SJSA1 (cell line): ENCODE measurements at regions not wholly inside any gene's neighbourhood (a gene's known extent, or its start where the extent isn't known, plus 50 kb on each side); places are given as distances from the start of the nearest gene placed in this dataset.

ENCODE experiments used
- DNase-seq, 2 experiments: peaks; one replicate each; pipeline ENCODE4 v3.0.0-alpha.2; 2015 to 2020; ENCODE audit warnings: low spot score in 2 of 2, low read depth in 1 of 2
- H3K27ac ChIP-seq: fragments of 250-450 bp; sonication (Bioruptor Pico); 2 replicates; pipeline ENCODE4 v1.5.1; 2020; ENCODE audit warnings: mild to moderate bottlenecking, moderate library complexity
- H3K27me3 ChIP-seq: fragments of 250-450 bp; sonication (Bioruptor Pico); replicated peaks from 2 replicates; pipeline ENCODE4 v1.5.1; 2020; ENCODE audit warnings: mild to moderate bottlenecking, moderate library complexity
- H3K36me3 ChIP-seq: fragments of 250-450 bp; sonication (Bioruptor Pico); 2 replicates; pipeline ENCODE4 v1.5.1; 2020; ENCODE audit warnings: mild to moderate bottlenecking
- H3K4me1 ChIP-seq: fragments of 250-450 bp; sonication (Bioruptor Pico); replicated peaks from 2 replicates; pipeline ENCODE4 v1.6.1; 2021; ENCODE audit warnings: mild to moderate bottlenecking
- H3K4me3 ChIP-seq: fragments of 250-450 bp; sonication (Bioruptor Pico); 2 replicates; pipeline ENCODE4 v1.5.1; 2020; ENCODE audit warnings: mild to moderate bottlenecking
- H3K9me3 ChIP-seq: fragments of 250-450 bp; sonication (Bioruptor Pico); replicated peaks from 2 replicates; pipeline ENCODE4 v1.5.1; 2020; ENCODE audit warnings: mild to moderate bottlenecking

DNA sequence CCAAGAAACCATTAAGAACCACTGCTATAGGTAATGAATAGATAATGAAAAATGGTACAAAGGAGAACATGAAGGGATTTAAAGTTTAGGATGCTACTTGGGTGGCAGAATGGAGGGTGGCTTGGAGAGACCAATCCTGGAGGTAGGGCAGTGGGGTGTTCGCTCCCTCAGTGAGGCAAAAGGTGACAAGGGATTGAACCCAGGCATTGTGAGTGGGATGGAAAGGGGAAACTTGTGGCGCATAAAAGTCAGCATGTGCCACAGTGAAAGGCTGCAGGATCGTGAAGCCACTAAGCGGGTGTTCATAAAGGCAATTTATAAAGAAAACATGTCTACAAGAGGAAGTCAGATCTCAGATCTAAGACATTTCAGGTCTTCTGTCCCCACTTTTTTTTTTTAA is 76.7 kb upstream of the SLC38A2 start:
- Histone ChIP-seq H3K4me3 (no peak overlapping the region), H3K9me3 (peaks cover 3% of the 10 kb centered on the region; the same call in 1 of the 2 replicates), H3K27ac (no peak overlapping the region), H3K4me1 (no peaks in the 10 kb centered on the region), H3K27me3 (peaks cover 60% of the 10 kb centered on the region), H3K36me3 (no peaks in the 10 kb centered on the region)
- peak; percentile 68 to 91 for DNase-seq

DNA sequence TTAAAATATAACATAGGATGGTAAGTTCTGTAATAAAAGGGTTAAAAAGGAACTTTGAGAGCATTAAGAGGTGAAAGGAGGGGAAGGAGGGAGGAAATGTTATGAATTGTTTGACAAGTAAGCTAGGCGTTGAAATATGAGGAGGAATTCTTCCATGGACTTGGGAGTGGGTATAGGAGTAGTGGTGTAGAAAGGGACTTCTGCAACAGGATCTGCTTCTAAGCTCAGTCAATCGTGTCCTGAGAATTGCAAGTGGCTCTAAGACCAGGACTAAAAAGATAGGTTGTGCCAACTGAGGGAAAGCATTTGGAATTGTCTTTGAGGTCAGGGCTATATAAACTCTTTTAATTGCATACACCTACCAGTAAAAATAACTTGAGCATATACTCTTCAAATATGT is 74.1 kb upstream of the SLC38A2 start:
- DNase-seq, result peak; percentile 67 to 75
- H3K36me3 ChIP-seq, result no peaks in the 10 kb centered on the region
- no peaks in the 10 kb centered on the region for H3K4me1 ChIP-seq
- H3K27ac ChIP-seq, result no peak overlapping the region
- H3K27me3 ChIP-seq, result peaks cover 60% of the 10 kb centered on the region
- no peak overlapping the region for H3K4me3 ChIP-seq
- peaks cover 3% of the 10 kb centered on the region; the same call in 1 of the 2 replicates for H3K9me3 ChIP-seq

DNA sequence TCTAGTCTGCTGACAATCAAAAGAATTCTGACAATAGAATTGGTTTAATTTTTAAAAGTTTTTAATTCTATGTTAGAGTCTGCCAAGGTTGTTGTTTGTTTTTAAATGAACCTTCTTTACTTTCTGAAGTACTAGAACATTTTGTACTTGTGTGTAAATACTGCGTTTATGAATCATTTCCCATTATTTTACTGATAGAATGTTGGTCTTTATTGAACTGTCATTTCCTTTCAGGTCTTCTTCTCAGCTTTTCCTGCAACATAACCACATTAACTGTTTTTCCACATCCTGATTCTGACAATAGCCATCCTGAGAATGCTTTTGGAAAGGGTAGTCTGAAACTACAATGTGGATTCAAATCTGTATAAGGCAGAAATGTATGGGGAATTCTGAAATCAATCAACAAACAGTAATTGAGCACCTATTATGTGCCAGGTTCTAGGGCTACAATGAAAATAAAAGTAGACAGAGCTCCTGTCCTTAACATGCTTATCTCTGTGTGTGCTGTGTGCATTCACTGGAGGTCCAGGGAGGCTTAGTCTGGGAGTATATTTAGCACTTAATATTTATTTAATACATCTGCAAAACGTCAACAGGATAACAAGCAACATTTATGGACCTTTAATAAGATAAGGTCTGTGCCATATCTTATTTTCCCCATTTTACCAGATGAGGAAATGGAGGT is 73.1 kb upstream of the SLC38A2 start:
- DNase-seq, result peak; percentile 67 to 80
- no peak overlapping the region for H3K4me3 ChIP-seq
- H3K27ac ChIP-seq, result no peak overlapping the region
- H3K4me1 ChIP-seq, result no peaks in the 10 kb centered on the region
- peaks cover 59% of the 10 kb centered on the region for H3K27me3 ChIP-seq
- H3K36me3 ChIP-seq, result no peaks in the 10 kb centered on the region
- H3K9me3 ChIP-seq, result peaks cover 3% of the 10 kb centered on the region; the same call in 1 of the 2 replicates

DNA sequence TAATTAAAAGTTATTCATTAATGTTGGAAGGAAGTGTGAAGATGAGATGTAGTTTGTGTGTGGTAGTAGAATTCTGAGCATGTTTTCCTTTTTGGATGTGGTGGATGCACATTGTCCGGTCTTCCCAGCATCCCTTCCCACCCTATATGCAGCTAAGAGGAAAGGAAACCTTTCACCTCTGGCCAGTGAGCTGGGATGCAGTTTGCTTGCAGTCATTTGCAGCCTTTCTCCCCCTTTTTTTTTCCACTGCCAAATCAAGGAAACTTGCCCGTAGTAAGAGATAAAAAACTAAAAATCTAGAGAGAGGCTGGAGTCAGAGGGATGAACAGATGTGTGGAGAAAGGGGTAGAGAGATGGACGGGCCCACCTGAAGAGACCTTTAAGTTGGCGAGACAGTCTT is 72.5 kb upstream of the SLC38A2 start:
- Histone ChIP-seq H3K9me3 (0 out of 2 replicates have a peak, but pooled peaks cover 3% of the 10 kb centered on the region), H3K27me3 (peaks cover 53% of the 10 kb centered on the region), H3K4me3 (no peak overlapping the region), H3K36me3 (no peaks in the 10 kb centered on the region), H3K4me1 (no peaks in the 10 kb centered on the region), H3K27ac (no peak overlapping the region)
- DNase-seq, result peak in 1 of 2 experiments; percentile 83

DNA sequence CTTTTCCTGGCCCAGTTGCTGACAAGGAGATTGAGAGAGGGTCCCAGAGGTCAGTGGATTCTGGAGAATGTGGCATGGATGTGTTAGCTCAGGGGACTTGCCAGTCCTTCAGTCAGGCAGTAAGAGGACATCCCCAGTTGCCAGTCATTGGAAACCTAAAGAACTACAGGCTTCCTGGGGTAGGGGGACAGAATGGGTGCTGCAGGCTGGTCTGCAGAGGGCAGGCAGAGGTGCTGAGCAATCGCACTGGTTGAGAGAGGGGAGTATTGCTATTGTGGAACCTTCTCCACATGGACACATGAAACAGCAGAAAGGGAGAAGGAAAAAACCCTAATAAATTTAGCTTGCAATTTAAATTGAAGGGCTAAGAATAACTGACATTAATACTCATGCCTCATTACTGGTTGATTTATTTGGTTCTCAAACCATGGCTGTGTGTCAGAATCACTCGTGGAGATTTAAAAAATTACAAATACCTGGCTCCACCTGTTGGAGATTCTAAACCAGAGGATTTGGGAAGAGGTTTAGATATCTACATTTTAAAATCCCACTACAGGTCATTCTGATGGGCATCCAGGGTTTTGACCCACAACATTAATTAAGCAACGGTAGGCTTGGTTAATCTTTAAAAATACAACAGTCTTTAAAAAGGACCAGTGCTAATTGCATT is 71.2 kb upstream of the SLC38A2 start:
- Histone ChIP-seq H3K27ac (no peak overlapping the region), H3K4me1 (no peaks in the 10 kb centered on the region), H3K36me3 (no peaks in the 10 kb centered on the region), H3K9me3 (0 out of 2 replicates have a peak, but pooled peaks cover 3% of the 10 kb centered on the region), H3K4me3 (no peak overlapping the region), H3K27me3 (peaks cover 39% of the 10 kb centered on the region)
- DNase-seq, result no peak

DNA sequence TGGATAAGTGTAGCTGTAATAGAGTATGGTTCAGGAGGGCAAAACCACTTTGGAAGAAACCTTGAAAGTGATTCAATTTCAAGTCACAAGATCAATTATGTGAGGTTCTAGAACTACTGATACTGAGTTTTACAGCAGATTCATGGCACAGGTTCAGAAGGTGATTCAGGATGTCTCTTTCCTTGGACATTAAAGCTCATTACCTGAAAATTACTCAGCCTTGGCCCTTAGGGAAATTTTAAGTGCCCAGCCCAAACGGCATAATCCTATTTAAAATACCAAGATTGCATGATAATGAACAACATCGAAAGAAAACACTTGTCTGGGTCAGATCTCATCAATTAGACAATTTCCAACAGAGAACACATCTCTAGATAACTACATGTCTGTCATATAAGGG is 70.2 kb upstream of the SLC38A2 start:
- Histone ChIP-seq H3K4me3 (no peak overlapping the region), H3K27me3 (peaks cover 29% of the 10 kb centered on the region), H3K9me3 (0 out of 2 replicates have a peak, but pooled peaks cover under 1% of the 10 kb centered on the region), H3K36me3 (no peaks in the 10 kb centered on the region), H3K4me1 (no peaks in the 10 kb centered on the region; the same call in 1 of the 2 replicates), H3K27ac (no peak overlapping the region)
- DNase-seq, result no peak

DNA sequence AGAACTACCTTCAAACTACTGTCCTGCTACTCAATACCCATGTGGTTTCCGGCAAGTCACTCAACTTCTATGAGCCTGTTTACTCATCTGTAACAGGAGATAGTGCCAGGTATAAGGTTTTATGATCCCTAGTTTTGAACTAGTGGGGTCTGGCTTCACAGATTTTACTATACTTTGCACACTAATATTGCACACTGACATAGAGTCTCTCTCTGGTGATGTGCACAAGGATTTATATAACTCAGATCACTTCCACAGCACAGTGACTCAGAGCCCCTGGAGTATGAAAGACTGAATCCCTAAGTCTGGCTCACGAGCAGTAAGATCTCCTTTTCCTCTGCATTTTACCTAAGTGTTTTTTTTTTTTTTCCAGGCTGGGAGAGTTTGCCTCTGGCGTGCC is 69.7 kb upstream of the SLC38A2 start:
- no peak for DNase-seq
- Histone ChIP-seq H3K36me3 (no peaks in the 10 kb centered on the region), H3K27ac (no peak overlapping the region), H3K27me3 (peaks cover 24% of the 10 kb centered on the region), H3K9me3 (no peaks in the 10 kb centered on the region), H3K4me1 (no peaks in the 10 kb centered on the region; the same call in 1 of the 2 replicates), H3K4me3 (no peak overlapping the region)

DNA sequence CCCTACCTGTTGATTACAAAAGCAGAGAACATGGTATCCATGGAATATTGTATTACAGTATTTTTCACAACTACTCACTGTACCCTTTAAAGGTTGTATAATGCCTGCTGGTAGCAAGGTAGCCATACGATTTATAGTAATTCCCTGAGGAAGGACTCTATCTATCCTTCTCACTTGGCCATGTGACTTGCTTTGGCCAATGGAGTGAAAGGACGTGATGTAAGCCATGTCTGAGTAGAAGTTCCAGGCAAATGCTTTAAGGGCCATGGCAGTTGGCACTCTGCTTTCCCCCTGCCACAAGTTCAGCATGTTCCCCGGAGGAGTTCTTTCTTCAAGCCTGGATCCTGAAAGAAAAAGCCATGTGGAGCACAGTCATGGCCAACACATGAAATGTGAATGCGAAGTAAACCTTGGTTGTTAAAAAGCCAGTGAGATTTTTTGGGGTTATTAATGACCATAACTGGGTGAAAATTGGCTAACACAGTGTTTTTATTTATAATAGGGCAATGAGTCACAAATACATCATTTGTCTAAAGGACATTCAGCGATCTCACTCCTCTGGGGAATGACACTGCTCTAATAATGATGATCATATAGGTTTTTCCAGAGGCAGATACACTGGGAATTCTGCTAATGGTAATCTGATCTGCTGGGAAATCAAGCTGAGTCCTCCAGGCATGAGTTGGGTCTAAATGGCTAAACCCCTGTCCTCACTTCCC is 67.4 kb upstream of the SLC38A2 start:
- DNase-seq, result no peak

DNA sequence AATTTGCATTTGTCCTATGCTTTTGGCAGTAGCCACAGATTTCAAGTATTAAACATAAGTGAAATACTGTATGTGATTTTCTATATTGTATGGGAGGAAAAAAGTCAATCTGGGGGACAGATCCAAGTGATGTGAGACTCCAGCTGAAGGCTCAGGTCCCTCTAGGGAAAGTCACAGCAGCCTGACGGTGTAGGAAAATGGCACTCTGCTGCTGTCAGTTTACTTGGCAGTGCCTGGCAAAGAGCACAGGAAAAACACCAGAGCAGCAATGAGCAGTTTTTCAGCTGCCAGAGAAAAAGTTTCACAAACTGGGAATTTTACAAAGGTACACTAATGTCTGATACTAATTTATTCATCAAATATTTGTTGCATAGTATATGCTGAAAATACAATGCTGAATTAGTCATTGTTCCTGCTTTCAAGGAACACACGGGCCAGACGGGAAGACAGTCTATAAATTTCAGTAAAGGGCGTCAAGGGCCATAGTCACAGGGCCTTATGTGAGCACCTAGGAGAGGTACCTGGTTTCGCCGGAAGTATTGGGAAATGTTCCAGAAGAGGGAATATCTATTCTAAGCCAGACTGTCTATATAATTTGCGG is 66.2 kb upstream of the SLC38A2 start:
- Histone ChIP-seq H3K27me3 (no peaks in the 10 kb centered on the region), H3K9me3 (no peaks in the 10 kb centered on the region), H3K4me3 (no peak overlapping the region), H3K36me3 (no peaks in the 10 kb centered on the region), H3K27ac (no peak overlapping the region), H3K4me1 (peaks cover 14% of the 10 kb centered on the region)
- DNase-seq, result no peak

More for the DNA sequence above, 67.4 kb upstream of the SLC38A2 start:
- Histone ChIP-seq H3K9me3 (no peaks in the 10 kb centered on the region), H3K36me3 (no peaks in the 10 kb centered on the region), H3K27ac (no peak overlapping the region), H3K4me1 (peaks cover 11% of the 10 kb centered on the region), H3K4me3 (no peak overlapping the region), H3K27me3 (peaks cover 1% of the 10 kb centered on the region)

DNA sequence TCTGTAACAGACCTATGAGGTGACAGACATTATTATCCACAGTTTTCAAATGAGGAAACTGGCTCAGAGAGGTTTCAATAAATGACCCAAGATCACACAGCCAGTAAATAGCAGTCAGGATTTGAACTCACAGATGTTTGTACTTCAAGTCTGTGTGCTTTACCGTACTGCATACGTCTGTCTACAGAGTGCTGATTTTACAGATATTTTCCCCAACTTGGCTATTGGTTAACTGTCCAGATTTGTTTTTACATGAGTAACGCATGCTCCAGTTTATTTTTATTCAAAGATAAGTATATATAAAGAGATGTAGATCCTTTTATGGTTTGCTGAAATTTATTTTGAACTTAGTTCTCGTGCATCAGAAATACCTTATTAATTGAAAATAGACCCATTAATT is 65.7 kb upstream of the SLC38A2 start:
- H3K36me3 ChIP-seq, result no peaks in the 10 kb centered on the region
- H3K4me1 ChIP-seq, result peaks cover 14% of the 10 kb centered on the region
- H3K27me3 ChIP-seq, result no peaks in the 10 kb centered on the region
- H3K9me3 ChIP-seq, result no peaks in the 10 kb centered on the region
- no peak overlapping the region for H3K27ac ChIP-seq
- no peak overlapping the region for H3K4me3 ChIP-seq
- no peak for DNase-seq

DNA sequence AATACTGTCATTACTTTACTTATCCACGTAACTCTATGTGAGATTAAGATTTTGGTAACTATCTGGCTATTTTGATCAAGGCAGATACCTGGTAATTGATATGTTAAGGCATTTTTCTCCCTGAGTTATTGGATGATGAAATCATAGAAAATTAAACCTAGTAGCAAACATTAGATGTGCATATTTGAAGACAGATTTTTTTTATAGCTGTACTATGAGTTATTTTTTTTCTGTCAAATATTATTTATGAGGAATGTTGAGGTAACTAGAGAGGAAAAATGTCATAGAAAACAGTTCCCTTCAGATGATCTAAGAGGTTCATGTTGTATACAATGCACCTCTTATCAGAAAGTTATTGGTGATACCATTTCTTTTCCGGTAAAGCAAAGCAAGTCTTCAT is 64.9 kb upstream of the SLC38A2 start:
- H3K4me1 ChIP-seq, result peaks cover 14% of the 10 kb centered on the region
- H3K4me3 ChIP-seq, result no peak overlapping the region
- H3K27me3 ChIP-seq, result no peaks in the 10 kb centered on the region
- H3K9me3 ChIP-seq, result no peaks in the 10 kb centered on the region
- H3K36me3 ChIP-seq, result no peaks in the 10 kb centered on the region
- no peak for DNase-seq
- no peak overlapping the region for H3K27ac ChIP-seq

DNA sequence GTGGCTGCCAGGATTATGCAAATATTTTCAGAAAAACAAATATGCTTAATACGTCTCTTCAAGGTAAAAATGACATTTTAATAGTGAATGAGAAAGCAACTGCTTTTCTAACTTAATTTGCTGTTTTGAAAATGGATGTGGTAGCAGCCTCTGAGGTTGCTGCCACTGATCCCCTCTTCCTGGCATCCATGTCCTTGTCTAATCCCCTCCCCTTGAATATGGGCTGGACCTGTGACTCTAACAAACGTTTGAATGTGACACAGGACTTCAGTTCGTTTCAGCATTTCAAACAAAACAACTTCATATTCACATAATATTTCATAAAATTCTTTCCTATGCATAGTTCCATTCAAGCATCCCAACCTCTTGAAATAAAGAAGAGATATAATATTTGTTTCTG is 64.2 kb upstream of the SLC38A2 start:
- H3K4me3 ChIP-seq, result no peak overlapping the region
- no peaks in the 10 kb centered on the region for H3K9me3 ChIP-seq
- H3K36me3 ChIP-seq, result no peaks in the 10 kb centered on the region
- H3K27ac ChIP-seq, result no peak overlapping the region
- H3K4me1 ChIP-seq, result peaks cover 22% of the 10 kb centered on the region
- DNase-seq, result no peak
- H3K27me3 ChIP-seq, result no peaks in the 10 kb centered on the region

DNA sequence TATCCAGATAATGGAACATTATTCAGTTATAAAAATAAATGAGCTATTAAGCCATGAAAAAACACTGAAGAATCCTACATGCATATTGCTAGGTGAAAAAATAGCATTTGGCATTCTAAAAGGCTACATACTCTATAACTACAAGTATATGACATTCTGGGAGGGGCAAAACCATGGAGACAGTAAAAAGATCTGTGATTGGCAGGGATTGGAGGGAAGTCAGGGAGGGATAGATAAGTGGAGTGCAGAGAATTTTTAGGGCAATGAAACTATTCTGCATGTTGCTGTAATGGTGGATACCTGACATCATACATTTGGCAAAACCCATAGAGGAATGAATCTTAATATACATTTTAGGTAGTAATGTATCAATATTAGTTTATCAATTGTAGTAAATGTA is 63.1 kb upstream of the SLC38A2 start:
- no peak for DNase-seq
- no peaks in the 10 kb centered on the region for H3K36me3 ChIP-seq
- 0 out of 2 replicates have a peak overlapping the region, but pooled peaks have one; percentile 3 for H3K27ac ChIP-seq
- no peaks in the 10 kb centered on the region for H3K27me3 ChIP-seq
- no peak overlapping the region for H3K4me3 ChIP-seq
- peaks cover 33% of the 10 kb centered on the region for H3K4me1 ChIP-seq
- H3K9me3 ChIP-seq, result no peaks in the 10 kb centered on the region
